ENCODE measurements at regions not wholly inside any gene's neighbourhood (a gene's known extent, or its start where the extent isn't known, plus 50 kb on each side); places are given as distances from the start of the nearest gene placed in this dataset.

DNA sequence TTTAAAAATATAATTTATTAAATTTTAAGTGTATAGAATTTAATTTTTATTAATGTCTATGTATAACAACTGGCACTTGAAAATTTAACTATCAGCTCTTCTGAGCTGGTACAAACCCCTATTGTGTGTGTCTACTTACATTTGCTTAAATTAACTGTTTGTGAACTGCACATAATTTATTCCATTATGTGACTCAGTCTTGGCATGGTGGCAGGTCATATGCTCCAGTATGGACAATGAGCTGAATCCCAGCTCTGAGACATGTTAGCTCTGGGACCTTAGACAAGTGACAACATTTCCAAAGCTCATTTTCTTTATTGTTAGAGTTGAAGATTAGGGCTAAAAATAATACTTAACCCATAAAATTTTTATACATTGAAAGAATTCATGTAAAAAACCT is 526.1 kb upstream of the MARCKS start:
- H3K9me3 ChIP-seq, result no peaks in the 10 kb centered on the region
- no peak overlapping the region for H3K27ac ChIP-seq
- TF ChIP-seq, protein P1, sequence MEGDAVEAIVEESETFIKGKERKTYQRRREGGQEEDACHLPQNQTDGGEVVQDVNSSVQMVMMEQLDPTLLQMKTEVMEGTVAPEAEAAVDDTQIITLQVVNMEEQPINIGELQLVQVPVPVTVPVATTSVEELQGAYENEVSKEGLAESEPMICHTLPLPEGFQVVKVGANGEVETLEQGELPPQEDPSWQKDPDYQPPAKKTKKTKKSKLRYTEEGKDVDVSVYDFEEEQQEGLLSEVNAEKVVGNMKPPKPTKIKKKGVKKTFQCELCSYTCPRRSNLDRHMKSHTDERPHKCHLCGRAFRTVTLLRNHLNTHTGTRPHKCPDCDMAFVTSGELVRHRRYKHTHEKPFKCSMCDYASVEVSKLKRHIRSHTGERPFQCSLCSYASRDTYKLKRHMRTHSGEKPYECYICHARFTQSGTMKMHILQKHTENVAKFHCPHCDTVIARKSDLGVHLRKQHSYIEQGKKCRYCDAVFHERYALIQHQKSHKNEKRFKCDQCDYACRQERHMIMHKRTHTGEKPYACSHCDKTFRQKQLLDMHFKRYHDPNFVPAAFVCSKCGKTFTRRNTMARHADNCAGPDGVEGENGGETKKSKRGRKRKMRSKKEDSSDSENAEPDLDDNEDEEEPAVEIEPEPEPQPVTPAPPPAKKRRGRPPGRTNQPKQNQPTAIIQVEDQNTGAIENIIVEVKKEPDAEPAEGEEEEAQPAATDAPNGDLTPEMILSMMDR (IDR thresholded peaks at IDR 0.05), result no peak
- no peak for TF ChIP-seq POLR2AphosphoS5 (IDR thresholded peaks at IDR 0.05)
- TF ChIP-seq POLR2A (IDR thresholded peaks at IDR 0.05), result no peak
- no peak overlapping the region for H3K4me3 ChIP-seq
- intact Hi-C loops (cut with DNase I; ENCODE audit: low total_unique reads), result no loop called here
- H3K4me1 ChIP-seq, result no peaks in the 10 kb centered on the region
- H3K27me3 ChIP-seq, result no peaks in the 10 kb centered on the region
- H3K36me3 ChIP-seq, result no peaks in the 10 kb centered on the region
- no peak for DNase-seq (ENCODE audit: low spot score in 2 of 2)

DNA sequence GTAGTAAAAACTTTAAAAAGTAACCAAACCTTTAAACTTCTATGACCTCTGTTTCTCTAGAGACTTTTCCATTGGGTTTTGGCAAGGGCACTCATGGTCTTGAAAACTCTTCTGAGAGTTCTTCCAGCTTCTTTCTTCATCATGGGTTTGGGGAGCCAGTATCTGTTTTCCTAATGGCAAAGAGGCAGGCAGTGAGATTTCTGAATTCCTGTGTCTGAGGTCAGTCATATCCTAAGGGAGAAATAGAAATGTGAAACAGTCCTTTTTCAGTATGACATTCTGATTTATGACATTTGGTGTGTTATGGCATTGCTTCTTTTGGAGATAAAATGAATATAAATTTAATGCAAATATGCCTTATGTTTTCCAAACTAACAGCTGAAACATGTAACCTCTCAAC is 518.5 kb upstream of the MARCKS start:
- no peak overlapping the region for H3K4me3 ChIP-seq
- no peak overlapping the region for H3K27ac ChIP-seq
- intact Hi-C loops (cut with DNase I; ENCODE audit: low total_unique reads), result no loop called here
- H3K27me3 ChIP-seq, result no peaks in the 10 kb centered on the region
- H3K4me1 ChIP-seq, result no peaks in the 10 kb centered on the region
- H3K36me3 ChIP-seq, result no peaks in the 10 kb centered on the region
- no peaks in the 10 kb centered on the region for H3K9me3 ChIP-seq
- no peak for DNase-seq (ENCODE audit: low spot score in 2 of 2)
- no peak for TF ChIP-seq POLR2AphosphoS5 (IDR thresholded peaks at IDR 0.05)
- TF ChIP-seq, protein P1 (IDR thresholded peaks at IDR 0.05), result no peak
- TF ChIP-seq POLR2A (IDR thresholded peaks at IDR 0.05), result no peak

GRCh38 chr6:113339209-113339608 is 517.9 kb upstream of the MARCKS start:
- no peak overlapping the region for H3K27ac ChIP-seq
- intact Hi-C loops (cut with DNase I; ENCODE audit: low total_unique reads), result no loop called here
- H3K9me3 ChIP-seq, result no peaks in the 10 kb centered on the region
- no peaks in the 10 kb centered on the region for H3K36me3 ChIP-seq
- TF ChIP-seq, protein P1 (IDR thresholded peaks at IDR 0.05), result no peak
- TF ChIP-seq POLR2AphosphoS5 (IDR thresholded peaks at IDR 0.05) (no peak), POLR2A (IDR thresholded peaks at IDR 0.05) (no peak)
- no peak for DNase-seq (ENCODE audit: low spot score in 2 of 2)
- H3K4me1 ChIP-seq, result no peaks in the 10 kb centered on the region
- no peak overlapping the region for H3K4me3 ChIP-seq
- H3K27me3 ChIP-seq, result no peaks in the 10 kb centered on the region

DNA sequence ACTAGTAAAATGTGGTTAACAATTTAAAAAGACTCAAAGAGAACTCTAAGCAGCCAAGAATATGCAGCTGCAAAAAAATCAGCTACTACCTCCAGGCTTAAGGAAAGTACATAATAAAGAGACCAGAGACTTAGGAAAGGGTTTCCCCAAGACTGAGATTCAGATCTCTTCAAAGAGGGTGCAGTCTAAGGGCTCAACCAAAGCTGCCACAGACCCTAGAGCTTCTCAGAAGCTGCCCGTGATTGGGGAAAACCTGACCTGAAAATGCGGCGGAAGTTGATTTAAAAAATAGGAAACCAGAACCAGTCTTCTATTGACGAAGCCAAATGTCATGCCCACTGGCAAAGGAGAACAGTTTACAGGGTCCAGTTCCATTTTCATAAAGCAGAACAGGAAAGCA is 516.8 kb upstream of the MARCKS start:
- TF ChIP-seq, protein P1 (IDR thresholded peaks at IDR 0.05), result no peak
- TF ChIP-seq POLR2A (IDR thresholded peaks at IDR 0.05) (no peak), POLR2AphosphoS5 (IDR thresholded peaks at IDR 0.05) (no peak)
- intact Hi-C loops (cut with DNase I; ENCODE audit: low total_unique reads), result no loop called here

GRCh38 chr6:113343940-113344339 is 513.2 kb upstream of the MARCKS start:
- Histone ChIP-seq H3K27ac (no peak overlapping the region), H3K4me3 (no peak overlapping the region), H3K4me1 (no peaks in the 10 kb centered on the region), H3K36me3 (no peaks in the 10 kb centered on the region), H3K9me3 (no peaks in the 10 kb centered on the region), H3K27me3 (no peaks in the 10 kb centered on the region)
- intact Hi-C loops (cut with DNase I; ENCODE audit: low total_unique reads), result no loop called here
- no peak for TF ChIP-seq POLR2A (IDR thresholded peaks at IDR 0.05)
- TF ChIP-seq, protein P1 (IDR thresholded peaks at IDR 0.05), result no peak
- TF ChIP-seq POLR2AphosphoS5 (IDR thresholded peaks at IDR 0.05), result no peak
- no peak for DNase-seq (ENCODE audit: low spot score in 2 of 2)

More for the DNA sequence above, 516.8 kb upstream of the MARCKS start:
- no peaks in the 10 kb centered on the region for H3K4me1 ChIP-seq
- no peaks in the 10 kb centered on the region for H3K36me3 ChIP-seq
- H3K27me3 ChIP-seq, result no peaks in the 10 kb centered on the region
- no peak overlapping the region for H3K27ac ChIP-seq
- H3K4me3 ChIP-seq, result no peak overlapping the region
- no peak for DNase-seq (ENCODE audit: low spot score in 2 of 2)
- H3K9me3 ChIP-seq, result no peaks in the 10 kb centered on the region
